ENCODE measurements at regions not wholly inside any gene's neighbourhood (a gene's known extent, or its start where the extent isn't known, plus 50 kb on each side); places are given as distances from the start of the nearest gene placed in this dataset.

- ATAC-seq = no peak
- TF ChIP-seq, protein P1, sequence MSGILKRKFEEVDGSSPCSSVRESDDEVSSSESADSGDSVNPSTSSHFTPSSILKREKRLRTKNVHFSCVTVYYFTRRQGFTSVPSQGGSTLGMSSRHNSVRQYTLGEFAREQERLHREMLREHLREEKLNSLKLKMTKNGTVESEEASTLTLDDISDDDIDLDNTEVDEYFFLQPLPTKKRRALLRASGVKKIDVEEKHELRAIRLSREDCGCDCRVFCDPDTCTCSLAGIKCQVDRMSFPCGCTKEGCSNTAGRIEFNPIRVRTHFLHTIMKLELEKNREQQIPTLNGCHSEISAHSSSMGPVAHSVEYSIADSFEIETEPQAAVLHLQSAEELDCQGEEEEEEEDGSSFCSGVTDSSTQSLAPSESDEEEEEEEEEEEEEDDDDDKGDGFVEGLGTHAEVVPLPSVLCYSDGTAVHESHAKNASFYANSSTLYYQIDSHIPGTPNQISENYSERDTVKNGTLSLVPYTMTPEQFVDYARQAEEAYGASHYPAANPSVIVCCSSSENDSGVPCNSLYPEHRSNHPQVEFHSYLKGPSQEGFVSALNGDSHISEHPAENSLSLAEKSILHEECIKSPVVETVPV (CRISPR knock-in tag; IDR thresholded peaks at IDR 0.05) = no peak
- TF ChIP-seq ISL1 (CRISPR knock-in tag; IDR thresholded peaks at IDR 0.05) = no peak
- no peak for TF ChIP-seq ZFP30 (CRISPR knock-in tag; IDR thresholded peaks at IDR 0.05)
- TF ChIP-seq ZNF70 (CRISPR knock-in tag; IDR thresholded peaks at IDR 0.05) = no peak
- no peak for TF ChIP-seq ZC3H10 (CRISPR knock-in tag; IDR thresholded peaks at IDR 0.05)
- TF ChIP-seq TCF4 (CRISPR knock-in tag; IDR thresholded peaks at IDR 0.05; ENCODE audit: borderline replicate concordance) = no peak
- TF ChIP-seq CREB5 (CRISPR knock-in tag; IDR thresholded peaks at IDR 0.05; ENCODE audit: low read depth) = no peak
- no peak for TF ChIP-seq TOX (CRISPR knock-in tag; IDR thresholded peaks at IDR 0.05; ENCODE audit: borderline replicate concordance)
- no peak for TF ChIP-seq POU6F1 (CRISPR knock-in tag; IDR thresholded peaks at IDR 0.05; ENCODE audit: borderline replicate concordance, low read depth)
- TF ChIP-seq ZFP3 (CRISPR knock-in tag; IDR thresholded peaks at IDR 0.05) = no peak
- TF ChIP-seq ESRRG (CRISPR knock-in tag; IDR thresholded peaks at IDR 0.05) = no peak
- TF ChIP-seq ARNTL (CRISPR knock-in tag; IDR thresholded peaks at IDR 0.05; ENCODE audit: borderline replicate concordance, low read depth) = no peak
- TF ChIP-seq ZNF565 (CRISPR knock-in tag; conservative IDR thresholded peaks at IDR 0.05; ENCODE audit: low read depth) = no peak
- TF ChIP-seq ZNF8 (CRISPR knock-in tag; IDR thresholded peaks at IDR 0.05) = no peak
These were observed 287.7 kb downstream of the DSC3 start for GRCh38 chr18:30754846-30755245.

DNA sequence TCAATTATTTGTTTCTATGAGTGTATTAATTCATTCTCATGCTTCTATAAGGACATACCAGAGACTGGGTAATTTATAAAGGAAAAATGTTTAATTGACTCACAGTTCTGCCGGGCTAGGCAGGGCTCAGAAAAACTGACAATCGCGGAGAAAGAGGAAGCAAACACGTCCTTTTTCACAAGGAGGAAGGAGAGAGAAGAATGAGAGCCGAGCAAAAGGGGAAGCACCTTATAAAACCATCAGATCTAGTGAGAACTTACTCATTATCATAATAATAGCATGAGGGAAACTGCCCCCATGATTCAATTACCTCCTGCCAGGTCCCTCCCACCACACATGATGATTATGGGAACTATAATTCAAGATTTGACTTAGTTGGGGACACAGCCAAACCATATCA is 294.0 kb downstream of the DSC3 start:
- ATAC-seq = no peak
- TF ChIP-seq ZNF8 (CRISPR knock-in tag; IDR thresholded peaks at IDR 0.05) (no peak), TOX (CRISPR knock-in tag; IDR thresholded peaks at IDR 0.05; ENCODE audit: borderline replicate concordance) (no peak), ZFP3 (CRISPR knock-in tag; IDR thresholded peaks at IDR 0.05) (no peak), SNAI2 (CRISPR knock-in tag; IDR thresholded peaks at IDR 0.05) (no peak), CREB5 (CRISPR knock-in tag; IDR thresholded peaks at IDR 0.05; ENCODE audit: low read depth) (no peak), ARNTL (CRISPR knock-in tag; IDR thresholded peaks at IDR 0.05; ENCODE audit: borderline replicate concordance, low read depth) (no peak), BACH2 (CRISPR knock-in tag; IDR thresholded peaks at IDR 0.05; ENCODE audit: borderline replicate concordance) (no peak), ZNF565 (CRISPR knock-in tag; conservative IDR thresholded peaks at IDR 0.05; ENCODE audit: low read depth) (no peak), PATZ1 (CRISPR knock-in tag; IDR thresholded peaks at IDR 0.05; ENCODE audit: borderline replicate concordance) (no peak)
- TF ChIP-seq, protein P1 (CRISPR knock-in tag; IDR thresholded peaks at IDR 0.05) = no peak

- TF ChIP-seq GLIS3 (CRISPR knock-in tag; IDR thresholded peaks at IDR 0.05) (no peak), ZFP3 (CRISPR knock-in tag; IDR thresholded peaks at IDR 0.05) (no peak), ZC3H10 (CRISPR knock-in tag; IDR thresholded peaks at IDR 0.05) (no peak), PPARA (CRISPR knock-in tag; IDR thresholded peaks at IDR 0.05; ENCODE audit: borderline replicate concordance) (no peak), ARNTL (CRISPR knock-in tag; IDR thresholded peaks at IDR 0.05; ENCODE audit: borderline replicate concordance, low read depth) (no peak)
- ATAC-seq = no peak
These were observed 296.3 kb downstream of the DSC3 start for GRCh38 chr18:30746224-30746623.

Data from SK-N-SH treated with all-trans-retinoic acid at 6 μM for 48 hours (cell line).